H1 (cell line): ENCODE measurements at regions not wholly inside any gene's neighbourhood (a gene's known extent, or its start where the extent isn't known, plus 50 kb on each side); places are given as distances from the start of the nearest gene placed in this dataset.

Experiments
- CTCF ChIA-PET: fragments of 300-600 bp; sonication (Branson Sonifier 250); formaldehyde crosslinking; loops from one replicate; lab custom pipeline; 2021; ENCODE audit not compliant: partially characterized antibody; lab: Charles Lee
- POLR2A ChIA-PET: fragments of 300-600 bp; sonication (Branson Sonifier 250); formaldehyde crosslinking; loops from one replicate; lab custom pipeline; 2021; ENCODE audit warnings: inconsistent platforms; ENCODE audit not compliant: partially characterized antibody; lab: Charles Lee
- DNase-seq, 2 experiments: peaks; one replicate each; pipeline versions ENCODE4 v3.0.0 to v3.0.0-alpha.2; 2010 to 2022; ENCODE audit warnings: low spot score in 2 of 2, low read depth in 1 of 2, mixed read lengths in 1 of 2
- FAIRE-seq: peaks from 2 replicates; lab custom pipeline; 2011; peaks lifted over from hg19 to GRCh38; lab: Jason Lieb, UNC
- H2AFZ ChIP-seq: 2 replicates; pipeline ENCODE4 v1.8.1; 2012; ENCODE audit warnings: low read length, inconsistent platforms
- H2AK5ac ChIP-seq: 2 replicates; pipeline ENCODE4 v1.6.1; 2013; ENCODE audit warnings: low read depth, low read length
- H2BK120ac ChIP-seq: replicated peaks from 2 replicates; pipeline ENCODE3; 2013; ENCODE audit warnings: low read depth, low read length, inconsistent platforms
- H2BK12ac ChIP-seq: 2 replicates; pipeline ENCODE4 v1.6.1; 2013; ENCODE audit warnings: low read depth, low read length
- H2BK15ac ChIP-seq: 2 replicates; pipeline ENCODE4 v1.6.1; 2013; ENCODE audit warnings: low read length
- H2BK20ac ChIP-seq: 2 replicates; pipeline ENCODE4 v1.6.1; 2013; ENCODE audit warnings: low read length
- H2BK5ac ChIP-seq: 2 replicates; pipeline ENCODE4 v1.6.1; 2013; ENCODE audit warnings: low read depth, low read length
- H3K14ac ChIP-seq: 2 replicates; pipeline ENCODE4 v1.6.1; 2013; ENCODE audit warnings: inconsistent platforms; ENCODE audit not compliant: insufficient read length
- H3K18ac ChIP-seq: 2 replicates; pipeline ENCODE4 v1.6.1; 2013; ENCODE audit warnings: low read length; ENCODE audit errors: extremely low read depth
- H3K23ac ChIP-seq: 2 replicates; pipeline ENCODE4 v1.6.1; 2013; ENCODE audit warnings: inconsistent platforms; ENCODE audit not compliant: insufficient read length
- H3K23me2 ChIP-seq: 2 replicates; pipeline ENCODE4 v1.6.1; 2013; ENCODE audit warnings: low read depth, low read length
- H3K27ac ChIP-seq: 2 replicates; pipeline ENCODE4 v1.6.1; 2011; ENCODE audit warnings: low read depth, low read length, inconsistent platforms
- H3K27me3 ChIP-seq, 4 experiments: replicated peaks in 1 of 4; 1 replicate in 1 of 4; 2 replicates in 3 of 4; pipeline versions ENCODE4 v1.6.1 to v1.8.1; 2011 to 2013; ENCODE audit warnings: low read length in 3 of 4, mild to moderate bottlenecking in 3 of 4, inconsistent platforms in 2 of 4, mixed read lengths in 2 of 4, moderate library complexity in 1 of 4; ENCODE audit not compliant: control insufficient read depth in 3 of 4, insufficient read depth in 3 of 4; ENCODE audit errors: extremely low read depth in 1 of 4
- H3K36me3 ChIP-seq, 4 experiments: 2 replicates each; pipeline versions ENCODE4 v1.6.1 to v1.8.1; 2011 to 2013; ENCODE audit warnings: mild to moderate bottlenecking in 4 of 4, low read length in 3 of 4, moderate library complexity in 2 of 4, control low read depth in 1 of 4, inconsistent platforms in 1 of 4; ENCODE audit not compliant: insufficient read depth in 4 of 4, control insufficient read depth in 2 of 4
- H3K4ac ChIP-seq: replicated peaks from 2 replicates; pipeline ENCODE3; 2013; ENCODE audit warnings: low read length, low read depth, mixed read lengths, inconsistent platforms; ENCODE audit not compliant: insufficient read length
- H3K4me1 ChIP-seq, 4 experiments: replicated peaks in 1 of 4; 1 replicate in 1 of 4; 2 replicates in 3 of 4; pipeline versions ENCODE4 v1.6.1 to v1.8.1; 2011 to 2013; ENCODE audit warnings: low read length in 3 of 4, inconsistent platforms in 2 of 4, mixed read lengths in 1 of 4; ENCODE audit not compliant: insufficient read depth in 4 of 4, control insufficient read depth in 3 of 4
- H3K4me2 ChIP-seq, 2 experiments: 2 replicates each; pipeline versions ENCODE4 v1.6.1 to v1.8.1; 2011 to 2013; ENCODE audit warnings: low read depth in 2 of 2, low read length in 2 of 2, control low read depth in 1 of 2, inconsistent platforms in 1 of 2, mild to moderate bottlenecking in 1 of 2; ENCODE audit not compliant: insufficient read depth in 1 of 2
- H3K4me3 ChIP-seq, 4 experiments: fragments of 200-600, 300-600 bp in 1 of 4; sonication (generic), shearing (Covaris generic), sonication (Bioruptor Twin) in 1 of 4; 2 replicates each; pipeline versions ENCODE4 v1.5.1 to v1.8.1; 2011 to 2016; ENCODE audit warnings: low read length in 4 of 4, low read depth in 3 of 4, control low read depth in 2 of 4, inconsistent platforms in 2 of 4, mild to moderate bottlenecking in 2 of 4, mixed read lengths in 1 of 4, moderate library complexity in 1 of 4; ENCODE audit not compliant: insufficient read depth in 2 of 4; ENCODE audit errors: extremely low read depth in 1 of 4
- H3K56ac ChIP-seq: replicated peaks from 2 replicates; pipeline ENCODE3; 2013; ENCODE audit warnings: low read depth, mild to moderate bottlenecking, mixed read lengths, low read length, inconsistent platforms; ENCODE audit not compliant: insufficient read length
- H3K79me1 ChIP-seq: 2 replicates; pipeline ENCODE4 v1.6.1; 2013; ENCODE audit warnings: low read depth, low read length, control low read depth
- H3K79me2 ChIP-seq, 2 experiments: 2 replicates each; pipeline versions ENCODE4 v1.6.1 to v1.8.1; 2012 to 2013; ENCODE audit warnings: low read length in 2 of 2, mild to moderate bottlenecking in 2 of 2, inconsistent platforms in 1 of 2; ENCODE audit not compliant: insufficient read depth in 2 of 2, control insufficient read depth in 1 of 2
- H3K9ac ChIP-seq, 4 experiments: replicated peaks in 1 of 4; 1 replicate in 1 of 4; 2 replicates in 3 of 4; pipeline versions ENCODE4 v1.6.1 to v1.8.1; 2011 to 2013; ENCODE audit warnings: low read depth in 3 of 4, low read length in 3 of 4, control low read depth in 2 of 4, mild to moderate bottlenecking in 2 of 4, moderate library complexity in 2 of 4, inconsistent platforms in 1 of 4; ENCODE audit errors: extremely low read depth in 1 of 4
- H3K9me3 ChIP-seq, 2 experiments: 2 replicates each; pipeline versions ENCODE4 v1.6.1 to v1.8.1; 2012 to 2013; ENCODE audit warnings: mild to moderate bottlenecking in 2 of 2, moderate library complexity in 2 of 2, control low read depth in 1 of 2, inconsistent platforms in 1 of 2, low read depth in 1 of 2, low read length in 1 of 2, mixed read lengths in 1 of 2; ENCODE audit not compliant: insufficient read depth in 2 of 2
- H4K20me1 ChIP-seq, 2 experiments: replicated peaks in 1 of 2; 2 replicates each; pipeline versions ENCODE3 to v1.8.1; 2011 to 2013; ENCODE audit warnings: inconsistent platforms in 2 of 2, low read length in 2 of 2, mild to moderate bottlenecking in 1 of 2; ENCODE audit not compliant: insufficient read depth in 2 of 2, control insufficient read depth in 1 of 2
- H4K5ac ChIP-seq: 2 replicates; pipeline ENCODE4 v1.6.1; 2013; ENCODE audit warnings: low read length, low read depth, mixed read lengths, inconsistent platforms; ENCODE audit not compliant: insufficient read length
- H4K8ac ChIP-seq: 2 replicates; pipeline ENCODE4 v1.8.0; 2013; ENCODE audit warnings: mild to moderate bottlenecking, moderate library complexity, low read length, inconsistent platforms; ENCODE audit not compliant: insufficient read depth; ENCODE audit errors: extremely low read depth
- H4K91ac ChIP-seq: replicated peaks from 2 replicates; pipeline ENCODE3; 2013; ENCODE audit warnings: low read length, mixed read lengths, inconsistent platforms; ENCODE audit not compliant: insufficient read length
- BACH1 ChIP-seq: IDR thresholded peaks from 2 replicates; pipeline ENCODE4 v1.6.1; 2012; ENCODE audit warnings: low read length, improper control_type of control experiment
- RXRA ChIP-seq: IDR thresholded peaks from 2 replicates; pipeline ENCODE4 v1.6.1; 2011; ENCODE audit warnings: low read depth, mild to moderate bottlenecking, low read length, moderate library complexity; ENCODE audit not compliant: insufficient read depth
- SP1 ChIP-seq: IDR thresholded peaks from 2 replicates; pipeline ENCODE4 v1.6.1; 2011; ENCODE audit warnings: low read depth, low read length
- WGBS, 2 experiments: shearing (Covaris generic) in 1 of 2; methylation state at CpG; one replicate each; pipeline versions ENCODE4 v1.1.6 to v1.1.7; 2013 to 2015; ENCODE audit warnings: low lambda C conversion rate in 2 of 2, mixed read lengths in 2 of 2, inconsistent platforms in 1 of 2, low coverage in 1 of 2, missing lambda C conversion rate in 1 of 2; ENCODE audit not compliant: insufficient replicate concordance in 2 of 2, insufficient coverage in 1 of 2, insufficient read length in 1 of 2; ENCODE audit errors: extremely low coverage in 1 of 2, missing lambda C conversion rate in 1 of 2; 5-methylcytosine and 5-hydroxymethylcytosine counted together

GRCh38 chr22:47236718-47237117 lies 474.3 kb downstream of the TBC1D22A start:
- Histone ChIP-seq H2BK120ac (no peak overlapping the region), H3K4me2 (no peak overlapping the region), H3K79me2 (no peaks in the 10 kb centered on the region), H3K23me2 (peaks cover 2% of the 10 kb centered on the region; the same call in 1 of the 2 replicates), H3K36me3 (no peaks in the 10 kb centered on the region), H4K91ac (no peak overlapping the region), H2BK20ac (no peak overlapping the region), H2BK15ac (no peak overlapping the region), H2BK5ac (no peak overlapping the region), H3K56ac (no peak overlapping the region), H3K14ac (no peak overlapping the region), H3K27me3 (no peaks in the 10 kb centered on the region), H2BK12ac (no peak overlapping the region), H3K79me1 (no peaks in the 10 kb centered on the region), H2AFZ (no peak overlapping the region), H3K23ac (no peak overlapping the region), H3K4ac (no peak overlapping the region), H3K4me3 (no peak overlapping the region), H3K4me1 (no peaks in the 10 kb centered on the region), H3K18ac (no peak overlapping the region), H3K9me3 (peaks cover 83% of the 10 kb centered on the region in 2 experiments), H3K9ac (no peak overlapping the region), H4K20me1 (no peaks in the 10 kb centered on the region), H3K27ac (no peak overlapping the region), H4K5ac (no peak overlapping the region), H2AK5ac (no peak overlapping the region), H4K8ac (no peak overlapping the region)
- POLR2A ChIA-PET: no interaction called here
- DNase-seq (no peak), FAIRE-seq (no peak)
- TF ChIP-seq BACH1: no peak
- TF ChIP-seq SP1: no peak
- TF ChIP-seq RXRA: no peak
- CTCF ChIA-PET: interaction anchor here (0.9 kb wide), 1 partner anchor 100 kb away, joined by 3 read pairs; no protein-coding TSS in a partner anchor
- 84% methylated on average over 1 of the region's 1 CpG; no CpG with 5 or more reads in 1 of the 2 experiments for WGBS, 2 experiments
